ENCODE measurements at regions not wholly inside any gene's neighbourhood (a gene's known extent, or its start where the extent isn't known, plus 50 kb on each side); places are given as distances from the start of the nearest gene placed in this dataset.

DNA sequence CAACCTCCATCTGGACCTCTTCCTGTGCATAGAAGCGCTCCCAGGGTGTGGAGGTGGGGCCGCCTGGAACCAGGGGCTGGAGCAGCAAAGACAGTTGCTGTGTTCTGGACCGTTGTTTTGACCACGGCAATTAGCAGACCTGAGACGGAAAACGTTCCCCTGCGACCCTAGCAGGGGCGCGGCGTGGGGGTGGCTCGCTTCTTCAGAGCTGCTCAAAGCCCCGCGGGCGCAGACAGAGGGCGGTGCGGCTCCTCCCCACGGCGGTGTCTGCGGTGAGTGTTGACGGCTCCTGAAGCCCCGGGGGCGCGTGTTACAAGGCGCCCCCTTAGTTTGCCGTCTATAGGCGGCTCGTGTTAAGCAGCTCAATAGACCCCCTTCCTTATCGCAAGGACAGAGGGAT lies 79.2 kb downstream of the TRIML1 start:
- TF ChIP-seq, protein P1, sequence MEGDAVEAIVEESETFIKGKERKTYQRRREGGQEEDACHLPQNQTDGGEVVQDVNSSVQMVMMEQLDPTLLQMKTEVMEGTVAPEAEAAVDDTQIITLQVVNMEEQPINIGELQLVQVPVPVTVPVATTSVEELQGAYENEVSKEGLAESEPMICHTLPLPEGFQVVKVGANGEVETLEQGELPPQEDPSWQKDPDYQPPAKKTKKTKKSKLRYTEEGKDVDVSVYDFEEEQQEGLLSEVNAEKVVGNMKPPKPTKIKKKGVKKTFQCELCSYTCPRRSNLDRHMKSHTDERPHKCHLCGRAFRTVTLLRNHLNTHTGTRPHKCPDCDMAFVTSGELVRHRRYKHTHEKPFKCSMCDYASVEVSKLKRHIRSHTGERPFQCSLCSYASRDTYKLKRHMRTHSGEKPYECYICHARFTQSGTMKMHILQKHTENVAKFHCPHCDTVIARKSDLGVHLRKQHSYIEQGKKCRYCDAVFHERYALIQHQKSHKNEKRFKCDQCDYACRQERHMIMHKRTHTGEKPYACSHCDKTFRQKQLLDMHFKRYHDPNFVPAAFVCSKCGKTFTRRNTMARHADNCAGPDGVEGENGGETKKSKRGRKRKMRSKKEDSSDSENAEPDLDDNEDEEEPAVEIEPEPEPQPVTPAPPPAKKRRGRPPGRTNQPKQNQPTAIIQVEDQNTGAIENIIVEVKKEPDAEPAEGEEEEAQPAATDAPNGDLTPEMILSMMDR (IDR thresholded peaks at IDR 0.05) = no peak
- no peak for TF ChIP-seq EP300 (IDR thresholded peaks at IDR 0.05)
- no peak for TF ChIP-seq POLR2AphosphoS5 (IDR thresholded peaks at IDR 0.05)
- TF ChIP-seq POLR2A (IDR thresholded peaks at IDR 0.05) = no peak
